OCI-LY1 (cell line): ENCODE measurements at regions not wholly inside any gene's neighbourhood (a gene's known extent, or its start where the extent isn't known, plus 50 kb on each side); places are given as distances from the start of the nearest gene placed in this dataset.

Experiments
- H2AFZ ChIP-seq: fragments of 200-600 bp; sonication (generic), shearing (Covaris generic); 2 replicates; pipeline ENCODE4 v1.6.0; 2014; ENCODE audit warnings: antibody characterized with exemption, mild to moderate bottlenecking, low read length
- H3F3A ChIP-seq: fragments of 200-600 bp; sonication (generic), shearing (Covaris generic); 2 replicates; pipeline ENCODE4 v1.6.0; 2014; ENCODE audit warnings: mild to moderate bottlenecking, antibody characterized with exemption, low read length, moderate library complexity; ENCODE audit not compliant: insufficient read depth
- H3K27ac ChIP-seq: fragments of 200-600 bp; sonication (generic); 2 replicates; pipeline ENCODE4 v1.5.1; 2014; ENCODE audit warnings: low read length, mixed run types, mild to moderate bottlenecking, low read depth; ENCODE audit not compliant: poor library complexity, severe bottlenecking
- H3K27me3 ChIP-seq: fragments of 200-600 bp; sonication (generic); 2 replicates; pipeline ENCODE4 v1.6.0; 2014; ENCODE audit warnings: antibody characterized with exemption, mild to moderate bottlenecking, low read length, moderate library complexity; ENCODE audit not compliant: insufficient read depth
- H3K36me3 ChIP-seq: fragments of 200-600 bp; sonication (generic); 2 replicates; pipeline ENCODE4 v1.6.1; 2014; ENCODE audit warnings: mild to moderate bottlenecking, antibody characterized with exemption, low read length, moderate library complexity, mixed read lengths; ENCODE audit not compliant: insufficient read depth
- H3K4me1 ChIP-seq: fragments of 200-600 bp; sonication (generic); 2 replicates; pipeline ENCODE4 v1.5.1; 2014; ENCODE audit warnings: mild to moderate bottlenecking, low read length, moderate library complexity; ENCODE audit not compliant: insufficient read depth, severe bottlenecking
- H3K4me2 ChIP-seq: fragments of 200-600 bp; sonication (generic), shearing (Covaris generic); 2 replicates; pipeline ENCODE4 v1.6.1; 2014; ENCODE audit warnings: low read length
- H3K4me3 ChIP-seq: fragments of 200-600 bp; sonication (generic); 2 replicates; pipeline ENCODE4 v1.5.1; 2014; ENCODE audit warnings: low read length, low read depth, mild to moderate bottlenecking, mixed read lengths; ENCODE audit not compliant: poor library complexity, severe bottlenecking
- H3K79me2 ChIP-seq: fragments of 200-600 bp; shearing (Covaris generic); 2 replicates; pipeline ENCODE4 v1.6.1; 2016; ENCODE audit warnings: mixed run types, low read length, mixed read lengths; ENCODE audit not compliant: insufficient read depth
- H3K9ac ChIP-seq: fragments of 200-600 bp; sonication (generic), shearing (Covaris generic); 2 replicates; pipeline ENCODE4 v1.6.1; 2014; ENCODE audit warnings: mild to moderate bottlenecking, low read length, mixed read lengths
- H3K9me2 ChIP-seq: fragments of 200-600 bp; sonication (generic), shearing (Covaris generic); 2 replicates; pipeline ENCODE4 v1.6.1; 2014; ENCODE audit warnings: low read depth, mild to moderate bottlenecking, low read length, mixed read lengths
- H3K9me3 ChIP-seq: fragments of 200-600 bp; shearing (Covaris generic); 2 replicates; pipeline ENCODE4 v1.6.1; 2014; ENCODE audit warnings: low read length, mixed read lengths
- H4K20me1 ChIP-seq: fragments of 200-600 bp; sonication (generic), shearing (Covaris generic); 2 replicates; pipeline ENCODE4 v1.6.0; 2016; ENCODE audit warnings: mild to moderate bottlenecking, low read length; ENCODE audit not compliant: insufficient read depth
- EZH2 ChIP-seq: fragments of 200-600 bp; sonication (generic), shearing (Covaris generic); IDR thresholded peaks from 2 replicates; pipeline ENCODE4 v1.8.0; 2017; ENCODE audit warnings: borderline replicate concordance, mixed run types, mild to moderate bottlenecking, antibody characterized with exemption, low read length, moderate library complexity, mixed read lengths
- TF ChIP-seq, protein P1 (sequence below): fragments of 200-600 bp; sonication (generic), shearing (Covaris generic); IDR thresholded peaks from 2 replicates; pipeline ENCODE4 v1.5.1; 2017; ENCODE audit warnings: mild to moderate bottlenecking, antibody characterized with exemption, low read length, moderate library complexity, mixed read lengths

GRCh38 chr6:91868539-91869202 lies 1281.8 kb upstream of the MAP3K7 start:
- no peak overlapping the region for H3K9ac ChIP-seq
- no peaks in the 10 kb centered on the region for H3K27me3 ChIP-seq
- no peak overlapping the region for H3K4me2 ChIP-seq
- no peak for TF ChIP-seq EZH2
- TF ChIP-seq, protein P1, sequence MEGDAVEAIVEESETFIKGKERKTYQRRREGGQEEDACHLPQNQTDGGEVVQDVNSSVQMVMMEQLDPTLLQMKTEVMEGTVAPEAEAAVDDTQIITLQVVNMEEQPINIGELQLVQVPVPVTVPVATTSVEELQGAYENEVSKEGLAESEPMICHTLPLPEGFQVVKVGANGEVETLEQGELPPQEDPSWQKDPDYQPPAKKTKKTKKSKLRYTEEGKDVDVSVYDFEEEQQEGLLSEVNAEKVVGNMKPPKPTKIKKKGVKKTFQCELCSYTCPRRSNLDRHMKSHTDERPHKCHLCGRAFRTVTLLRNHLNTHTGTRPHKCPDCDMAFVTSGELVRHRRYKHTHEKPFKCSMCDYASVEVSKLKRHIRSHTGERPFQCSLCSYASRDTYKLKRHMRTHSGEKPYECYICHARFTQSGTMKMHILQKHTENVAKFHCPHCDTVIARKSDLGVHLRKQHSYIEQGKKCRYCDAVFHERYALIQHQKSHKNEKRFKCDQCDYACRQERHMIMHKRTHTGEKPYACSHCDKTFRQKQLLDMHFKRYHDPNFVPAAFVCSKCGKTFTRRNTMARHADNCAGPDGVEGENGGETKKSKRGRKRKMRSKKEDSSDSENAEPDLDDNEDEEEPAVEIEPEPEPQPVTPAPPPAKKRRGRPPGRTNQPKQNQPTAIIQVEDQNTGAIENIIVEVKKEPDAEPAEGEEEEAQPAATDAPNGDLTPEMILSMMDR = no peak
- H3F3A ChIP-seq = no peaks in the 10 kb centered on the region
- H3K36me3 ChIP-seq = no peaks in the 10 kb centered on the region
- no peaks in the 10 kb centered on the region for H3K4me1 ChIP-seq
- no peak overlapping the region for H3K27ac ChIP-seq
- H3K9me3 ChIP-seq = no peaks in the 10 kb centered on the region
- H2AFZ ChIP-seq = no peak overlapping the region
- H3K79me2 ChIP-seq = no peaks in the 10 kb centered on the region
- H4K20me1 ChIP-seq = no peaks in the 10 kb centered on the region
- H3K9me2 ChIP-seq = no peaks in the 10 kb centered on the region
- no peak overlapping the region for H3K4me3 ChIP-seq

GRCh38 chr6:91865889-91866288 lies 1279.0 kb upstream of the MAP3K7 start:
- no peaks in the 10 kb centered on the region for H3K9me2 ChIP-seq

GRCh38 chr6:91864911-91865310 lies 1278.0 kb upstream of the MAP3K7 start:
- Histone ChIP-seq H3K79me2 (no peaks in the 10 kb centered on the region), H3K36me3 (no peaks in the 10 kb centered on the region), H3F3A (no peaks in the 10 kb centered on the region), H3K27me3 (no peaks in the 10 kb centered on the region), H3K9me3 (no peaks in the 10 kb centered on the region), H3K4me1 (no peaks in the 10 kb centered on the region), H2AFZ (no peak overlapping the region), H3K4me2 (no peak overlapping the region), H3K9ac (no peak overlapping the region), H3K27ac (no peak overlapping the region), H3K4me3 (no peak overlapping the region), H4K20me1 (no peaks in the 10 kb centered on the region), H3K9me2 (no peaks in the 10 kb centered on the region)
- TF ChIP-seq, protein P1 = no peak
- no peak for TF ChIP-seq EZH2

More at GRCh38 chr6:91865889-91866288, 1279.0 kb upstream of the MAP3K7 start:
- H3K36me3 ChIP-seq = no peaks in the 10 kb centered on the region
- H3K4me3 ChIP-seq = no peak overlapping the region
- H3K4me2 ChIP-seq = no peak overlapping the region
- H3K9me3 ChIP-seq = no peaks in the 10 kb centered on the region
- H3K4me1 ChIP-seq = no peaks in the 10 kb centered on the region
- no peaks in the 10 kb centered on the region for H3F3A ChIP-seq
- H3K79me2 ChIP-seq = no peaks in the 10 kb centered on the region
- no peak overlapping the region for H2AFZ ChIP-seq
- no peak overlapping the region for H3K27ac ChIP-seq
- TF ChIP-seq, protein P1 = no peak
- TF ChIP-seq EZH2 = no peak
- H3K9ac ChIP-seq = no peak overlapping the region
- H4K20me1 ChIP-seq = no peaks in the 10 kb centered on the region
- H3K27me3 ChIP-seq = no peaks in the 10 kb centered on the region
